NCI-H1694 treated with DMSO at 0.1 percent for 48 hours (cell line): ENCODE measurements at regions not wholly inside any gene's neighbourhood (a gene's known extent, or its start where the extent isn't known, plus 50 kb on each side); places are given as distances from the start of the nearest gene placed in this dataset.
"Not testable (repeated sequence)": the region's sequence is repeated elsewhere in the genome, so short reads cannot be mapped to it uniquely, and the experiment has no call there.

Experiments
- DNase-seq: peaks from one replicate; lab custom pipeline; 2025; lab: John Stamatoyannopoulos, UW

DNA sequence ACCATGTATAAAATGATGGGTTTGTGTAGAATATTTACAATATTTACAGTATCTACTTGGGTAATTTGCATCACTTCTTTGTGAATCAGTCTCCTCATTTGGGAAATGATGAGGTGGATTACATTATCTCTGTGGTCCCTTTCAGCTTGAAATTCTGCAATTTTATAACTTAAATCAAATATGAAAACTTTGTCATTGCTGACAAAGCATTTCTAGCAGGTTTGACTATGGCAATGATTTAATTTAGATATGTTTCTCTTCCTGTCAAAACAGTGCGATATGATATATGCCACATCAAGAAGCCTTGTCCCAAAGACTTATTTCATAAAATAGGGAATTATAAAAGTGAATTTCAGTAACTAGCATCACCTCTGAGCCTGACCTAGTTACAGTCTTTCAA, 315.8 kb upstream of the MEIS2 start:
- DNase-seq: no peak

DNA sequence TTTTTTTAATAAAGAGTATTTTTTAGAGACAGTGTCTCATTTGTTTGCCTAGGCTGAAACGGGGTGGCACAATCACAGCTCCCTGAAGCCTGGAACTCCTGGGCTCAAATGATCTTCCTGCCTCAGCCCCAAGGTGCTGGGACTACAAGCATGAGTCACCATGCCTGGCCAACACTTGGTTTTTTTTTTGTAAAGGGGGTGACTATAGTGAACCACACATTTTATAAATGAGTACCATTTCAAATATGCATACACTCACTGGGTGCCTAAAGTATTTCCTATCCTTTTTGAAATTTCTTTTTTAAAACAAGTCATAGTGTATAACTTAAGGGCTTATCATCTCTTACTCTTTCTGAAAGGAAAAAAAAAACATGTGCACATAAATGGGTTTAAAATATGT, 325.2 kb upstream of the MEIS2 start:
- DNase-seq: no peak

DNA sequence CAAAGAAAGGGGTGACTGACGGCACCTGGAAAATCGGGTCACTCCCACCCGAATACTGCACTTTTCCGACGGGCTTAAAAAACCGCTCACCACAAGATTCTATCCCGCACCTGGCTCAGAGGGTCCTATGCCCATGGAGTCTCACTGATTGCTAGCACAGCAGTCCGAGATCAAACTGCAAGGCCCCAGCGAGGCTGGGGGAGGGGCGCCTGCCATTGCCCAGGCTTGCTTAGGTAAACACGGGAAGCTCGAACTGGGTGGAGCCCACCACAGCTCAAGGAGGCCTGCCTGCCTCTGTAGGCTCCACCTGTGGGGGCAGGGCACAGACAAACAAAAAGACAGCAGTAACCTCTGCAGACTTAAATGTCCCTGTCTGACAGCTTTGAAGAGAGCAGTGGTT, 327.0 kb upstream of the MEIS2 start:
- DNase-seq: not testable (repeated sequence)

DNA sequence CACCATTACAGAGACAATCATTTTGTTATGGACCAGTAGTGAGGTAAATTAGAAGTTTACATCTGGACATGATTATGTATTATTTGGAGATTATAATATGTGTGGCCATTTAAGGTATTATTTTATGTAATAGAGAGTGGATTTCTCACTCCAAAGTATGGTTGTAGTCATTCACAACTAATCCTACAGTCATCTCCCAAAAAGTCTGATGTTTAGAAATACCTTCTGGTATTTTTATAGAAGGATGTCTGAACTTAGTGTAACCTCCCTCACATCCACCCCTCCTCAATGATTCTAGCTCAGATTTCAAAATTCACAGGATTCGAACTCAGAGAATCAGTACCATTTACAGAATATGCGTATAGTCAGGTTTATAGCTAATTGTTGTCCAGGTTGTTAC, 346.6 kb upstream of the MEIS2 start:
- DNase-seq: no peak

DNA sequence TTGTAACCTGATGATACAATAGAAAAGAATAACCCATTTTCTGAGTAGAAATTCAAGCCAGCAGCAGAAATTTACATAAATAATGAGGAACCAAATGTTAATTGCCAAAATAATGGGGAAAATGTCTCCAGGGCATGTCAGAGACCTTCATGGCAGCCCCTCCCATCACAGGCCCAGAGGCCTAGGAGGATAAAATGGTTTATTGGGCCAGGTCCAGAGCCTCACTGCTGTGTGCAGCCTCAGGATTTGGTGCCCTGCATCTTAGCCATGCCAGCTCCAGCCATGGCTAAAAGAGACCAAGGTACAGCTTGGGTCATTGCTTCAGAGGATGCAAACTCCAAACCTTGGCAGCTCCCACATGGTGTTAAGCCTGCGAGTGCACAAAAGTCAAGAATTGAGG, 352.1 kb upstream of the MEIS2 start:
- no peak for DNase-seq

DNA sequence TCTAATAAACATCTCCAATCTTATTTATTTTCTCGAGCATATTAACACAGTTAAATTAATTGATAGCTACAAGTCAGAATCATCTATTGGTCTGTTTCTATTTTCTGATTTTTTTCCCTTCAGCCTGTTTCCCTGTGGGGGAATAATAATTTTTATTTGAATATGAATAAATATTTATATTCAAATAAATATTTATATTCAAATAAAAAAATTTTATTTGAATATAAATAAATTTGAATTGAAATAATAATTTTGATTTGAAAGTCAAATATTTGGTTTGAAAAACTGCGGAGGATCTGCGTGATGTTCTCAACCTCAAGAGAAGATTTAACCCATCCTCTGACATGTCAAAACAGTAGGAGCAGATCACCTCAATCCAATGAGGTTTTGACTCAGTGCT, 380.1 kb upstream of the MEIS2 start:
- no peak for DNase-seq

DNA sequence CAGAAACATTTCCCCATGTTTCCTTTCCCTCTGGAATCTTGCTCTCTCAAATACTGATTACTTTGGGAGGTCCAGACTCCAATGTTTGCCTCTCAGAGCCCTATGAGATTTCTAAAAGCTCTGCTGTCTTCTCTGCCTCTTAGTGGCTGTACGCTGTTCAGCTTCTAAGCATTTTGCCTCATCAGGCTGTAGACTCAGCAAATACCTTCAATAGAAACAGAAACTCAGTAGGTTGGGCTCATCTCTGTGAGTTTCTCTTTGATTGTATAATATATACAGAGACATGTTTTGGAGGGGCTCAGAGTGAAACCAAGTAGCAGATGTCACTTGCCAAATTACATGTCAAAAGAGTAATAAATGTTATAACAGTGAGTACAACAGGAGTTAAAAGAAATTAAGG, 380.8 kb upstream of the MEIS2 start:
- no peak for DNase-seq

DNA sequence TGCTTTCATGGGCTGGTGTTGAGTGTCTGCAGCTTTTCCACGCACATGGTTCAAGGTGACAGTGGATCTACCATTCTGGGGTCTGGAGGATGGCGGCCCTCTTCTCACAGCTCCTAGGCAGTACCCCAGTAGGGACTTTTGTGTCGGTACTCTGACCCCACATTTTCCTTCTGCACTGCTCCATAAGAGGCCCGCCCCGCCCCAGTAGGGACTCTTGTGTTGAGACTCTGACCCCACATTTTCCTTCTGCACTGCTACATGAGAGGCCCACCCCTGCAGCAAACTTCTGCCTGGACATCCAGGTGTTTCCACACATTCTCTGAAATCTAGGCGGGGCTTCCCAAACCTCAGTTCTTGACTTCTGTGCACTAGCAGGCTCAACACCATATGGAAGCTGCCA, 383.4 kb upstream of the MEIS2 start:
- DNase-seq: no peak

DNA sequence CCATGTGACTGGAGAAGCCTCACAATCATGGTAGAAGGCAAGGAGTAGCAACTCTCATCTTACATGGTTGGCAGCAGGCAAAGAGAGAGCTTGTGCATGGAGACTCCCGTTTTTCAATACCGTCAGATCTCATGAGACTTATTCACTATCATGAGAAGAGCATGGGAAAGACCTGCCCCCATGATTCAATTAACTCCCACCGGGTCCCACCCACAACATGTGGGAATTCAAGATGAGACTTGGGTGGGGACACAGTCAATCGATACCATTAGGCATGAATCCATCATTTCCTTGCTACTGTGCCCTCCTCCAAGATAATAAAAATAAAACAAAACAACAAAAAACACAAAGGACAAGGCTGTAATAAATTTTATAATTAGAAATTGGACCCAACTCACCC, 384.7 kb upstream of the MEIS2 start:
- DNase-seq: no peak

DNA sequence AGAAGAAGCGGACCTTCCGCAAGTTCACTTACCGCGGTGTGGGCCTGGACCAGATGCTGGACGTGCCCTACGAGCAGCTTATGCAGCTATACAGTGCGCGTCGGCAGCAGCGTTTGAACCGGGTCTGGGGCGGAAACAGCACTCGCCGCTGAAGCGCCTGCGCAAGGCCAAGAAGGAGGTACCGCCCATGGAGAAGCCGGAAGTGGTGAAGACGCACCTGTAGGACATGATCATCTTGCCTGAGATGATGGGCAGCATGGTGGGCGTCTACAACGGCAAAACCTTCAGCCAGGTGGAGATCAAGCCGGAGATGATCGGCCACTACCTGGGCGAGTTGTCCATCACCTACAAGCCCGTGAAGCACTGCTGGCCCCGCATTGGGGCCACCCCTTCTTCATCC, 390.4 kb upstream of the MEIS2 start:
- no peak for DNase-seq

DNA sequence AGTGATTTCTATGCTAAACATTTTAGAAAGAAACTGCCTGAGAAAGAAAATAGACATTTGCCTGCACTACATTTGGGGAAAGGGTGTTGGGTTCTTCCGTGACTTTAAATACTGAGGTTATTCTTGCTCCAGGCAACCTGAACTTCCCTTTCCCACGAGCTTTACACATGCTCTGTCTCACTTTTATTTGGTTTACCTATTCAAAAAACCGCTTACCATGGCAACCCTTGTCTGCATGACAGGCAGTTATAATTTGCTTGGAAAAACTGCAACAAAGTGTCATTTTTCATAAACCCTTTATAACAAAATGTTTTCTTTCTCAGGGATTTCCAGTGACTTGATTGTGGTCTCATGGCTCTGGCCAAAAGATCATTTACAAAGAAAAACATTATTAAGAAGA, 416.3 kb upstream of the MEIS2 start:
- DNase-seq: no peak

DNA sequence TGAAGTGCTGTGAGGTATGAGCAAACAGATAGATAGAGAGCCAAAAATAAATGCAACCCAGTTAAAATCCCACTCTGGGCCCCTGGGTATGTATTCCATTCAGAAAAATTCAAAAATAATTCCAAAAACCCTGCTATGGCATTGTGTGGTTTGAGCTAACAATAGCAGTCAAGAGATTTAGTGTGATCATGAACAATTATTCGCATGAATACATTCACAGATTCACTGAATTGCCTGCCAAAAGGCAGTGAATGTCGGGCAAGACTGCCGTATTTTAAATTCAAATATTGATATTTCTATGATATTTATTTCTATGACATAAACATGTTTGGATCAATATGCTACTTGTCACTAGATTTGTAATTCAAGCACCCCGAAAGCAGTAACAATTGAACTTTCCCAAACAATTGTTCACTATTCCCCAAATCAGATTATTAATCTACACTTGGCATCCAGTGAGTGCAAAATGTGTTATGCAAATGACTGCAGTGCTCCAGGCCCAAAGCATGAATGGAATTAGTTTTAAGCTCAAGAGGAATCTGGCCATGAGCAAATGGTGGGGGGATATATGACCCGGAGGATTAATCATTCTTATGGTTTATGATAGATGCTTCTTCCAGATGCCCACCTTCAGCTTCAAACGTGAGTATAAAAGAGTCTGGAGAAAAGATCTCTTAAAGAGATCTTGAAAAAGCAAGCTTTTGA, 417.0 kb upstream of the MEIS2 start:
- peak; percentile 58 for DNase-seq

DNA sequence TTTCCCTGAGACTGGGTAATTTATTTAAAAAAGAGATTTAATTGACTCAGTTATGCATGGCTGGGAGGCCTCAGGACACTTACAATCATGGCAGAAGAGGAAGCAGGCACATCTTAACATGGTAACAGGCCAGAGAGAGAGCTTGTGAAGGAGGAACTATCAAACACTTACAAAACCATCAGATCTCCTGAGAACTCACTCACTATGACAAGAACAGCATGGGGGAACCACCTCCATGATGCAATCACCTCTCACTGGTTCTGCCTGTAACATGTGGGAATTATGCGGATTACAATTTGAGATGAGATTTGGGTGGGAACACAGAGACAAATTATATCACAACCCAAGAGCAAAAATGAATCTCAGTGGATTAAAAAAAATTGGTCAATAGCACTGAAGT, 416.0 kb upstream of the TMCO5A start:
- no peak for DNase-seq

DNA sequence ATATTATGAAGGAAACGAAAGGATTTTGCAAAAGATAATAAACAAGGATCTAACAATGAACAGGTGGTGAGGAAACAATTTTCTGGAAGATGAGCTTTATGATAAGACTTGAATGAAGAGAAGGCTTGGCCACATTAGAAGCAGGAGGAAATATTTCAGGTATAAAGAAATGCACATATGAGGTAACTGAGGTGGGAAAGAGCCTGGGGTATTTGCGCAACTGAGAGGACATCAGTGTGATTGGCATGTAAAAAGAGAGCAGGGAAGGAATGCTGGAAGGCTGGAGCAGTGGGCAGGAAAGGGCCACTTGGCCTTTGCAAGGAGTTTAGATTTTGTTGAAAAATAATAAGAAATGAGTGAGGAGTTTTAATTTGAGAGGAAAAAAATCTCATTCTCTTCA, 414.4 kb upstream of the TMCO5A start:
- no peak for DNase-seq

DNA sequence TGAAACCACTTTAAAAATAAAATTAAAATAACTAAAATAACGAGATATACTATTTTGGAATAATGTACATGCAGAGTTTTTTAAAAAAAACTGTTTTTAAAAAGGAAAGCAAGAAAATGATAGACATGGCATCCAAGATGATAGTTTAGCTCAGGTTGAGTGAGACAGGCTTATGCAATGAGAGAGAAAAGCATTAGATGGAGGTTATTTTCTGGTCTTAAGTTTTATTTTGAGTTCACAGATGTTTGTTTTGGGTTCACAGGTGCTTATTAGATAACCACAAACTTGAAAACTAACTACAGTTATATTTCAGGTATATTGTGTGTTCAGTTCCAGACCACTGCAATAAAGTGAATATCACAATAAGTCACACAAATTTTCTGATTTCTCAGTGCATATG, 413.6 kb upstream of the TMCO5A start:
- DNase-seq: no peak

DNA sequence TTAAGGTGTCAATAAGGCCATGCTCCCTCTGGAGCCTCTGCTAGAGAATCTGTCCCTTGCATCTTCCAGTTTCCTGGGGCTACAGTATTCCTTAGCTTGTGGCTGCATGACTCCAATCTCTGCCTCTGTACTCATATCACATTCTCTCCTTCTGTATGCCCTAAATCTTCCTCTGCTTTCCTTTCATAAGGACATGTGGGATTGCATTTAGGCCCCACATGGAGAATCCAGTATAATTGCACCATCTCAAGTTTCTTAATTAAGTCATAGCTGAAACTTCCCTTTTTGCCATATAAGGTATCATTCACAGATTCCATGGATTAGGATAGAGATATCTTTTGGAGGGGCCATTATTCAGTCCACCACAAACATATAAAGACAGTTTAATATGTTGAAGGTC, 409.8 kb upstream of the TMCO5A start:
- DNase-seq: no peak

DNA sequence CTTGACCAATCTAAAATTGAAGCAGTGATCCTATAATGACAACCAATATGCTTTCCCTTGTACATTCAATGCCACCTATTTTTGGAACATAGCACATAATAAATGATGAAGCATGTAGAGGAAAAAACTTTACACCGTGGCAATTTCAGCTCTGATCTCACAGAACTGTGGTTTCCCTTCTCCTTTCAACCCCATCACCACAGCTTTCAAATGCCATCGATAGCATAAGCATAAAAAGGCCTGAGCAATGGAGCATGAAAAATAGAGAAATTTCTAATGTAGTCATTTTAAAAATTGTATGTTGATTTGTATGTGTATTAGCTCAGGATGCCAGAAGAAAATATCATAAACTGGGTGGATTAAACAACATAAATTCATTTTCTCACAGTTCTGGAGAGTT, 406.0 kb upstream of the TMCO5A start:
- no peak for DNase-seq

DNA sequence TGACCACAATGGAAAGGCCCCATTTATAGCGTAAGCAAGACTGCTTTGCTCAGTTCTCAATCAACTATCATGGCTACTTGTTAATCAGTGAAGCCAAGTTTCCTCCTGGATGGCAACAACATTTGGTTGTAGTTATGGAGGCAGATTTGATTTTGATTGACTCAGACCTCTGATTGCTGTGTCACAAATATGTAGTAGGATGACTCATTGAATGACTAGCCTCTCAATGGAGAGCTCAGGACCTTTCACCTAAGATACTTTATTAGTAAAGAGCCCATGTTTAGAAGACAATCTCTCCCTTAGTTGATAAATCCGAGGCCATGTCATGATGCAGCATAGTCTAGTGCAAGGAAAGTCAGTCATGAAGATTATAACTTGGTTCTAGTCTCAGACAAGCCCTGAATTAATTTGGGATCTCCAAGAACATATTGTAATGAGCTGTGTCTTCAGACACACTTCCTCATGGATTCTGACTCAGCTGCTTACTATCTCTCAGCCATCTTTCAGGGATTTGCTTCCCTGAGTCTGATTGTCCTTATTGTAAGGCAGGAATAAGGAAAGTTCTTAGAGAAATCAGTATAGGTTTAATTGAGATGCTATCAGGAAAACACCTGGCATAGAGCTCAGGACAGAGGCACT, 397.4 kb upstream of the TMCO5A start:
- DNase-seq: no peak

DNA sequence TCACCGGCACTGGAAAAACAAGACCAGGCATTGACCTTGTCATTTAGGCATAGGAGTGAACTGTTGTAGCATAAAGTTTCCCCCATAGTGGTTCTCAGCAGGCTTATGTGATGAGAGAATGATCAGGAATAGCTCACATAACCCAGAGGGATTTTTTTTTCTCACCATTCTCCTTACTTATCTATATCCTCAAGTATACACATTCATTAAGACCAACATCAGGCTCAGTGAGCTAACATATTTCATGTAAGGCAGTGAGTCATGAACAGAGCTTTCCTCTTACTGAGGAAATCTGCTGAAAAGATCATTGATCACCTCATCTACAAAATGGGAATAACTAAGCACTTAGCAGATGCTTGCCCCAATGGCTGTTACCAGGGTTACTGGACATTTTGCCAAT, 396.6 kb upstream of the TMCO5A start:
- DNase-seq: no peak

DNA sequence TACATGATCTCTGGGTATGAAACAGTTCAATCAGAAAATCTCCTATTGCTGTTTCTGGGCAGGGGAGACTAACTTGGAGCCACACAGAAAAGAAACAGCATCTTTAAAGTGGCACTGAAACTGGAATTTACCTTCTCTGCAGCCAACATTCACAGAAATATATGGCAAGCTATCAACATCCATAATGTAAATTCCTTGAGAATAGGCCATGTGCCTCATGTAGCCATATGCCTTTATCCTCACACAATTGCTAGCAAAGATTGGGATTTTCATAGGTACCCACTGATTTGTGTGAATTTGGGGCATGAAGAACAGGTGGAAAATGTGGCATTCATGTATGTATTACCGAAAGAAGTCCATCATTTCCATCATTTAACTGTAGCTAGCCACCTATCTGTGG, 386.3 kb upstream of the TMCO5A start:
- no peak for DNase-seq

DNA sequence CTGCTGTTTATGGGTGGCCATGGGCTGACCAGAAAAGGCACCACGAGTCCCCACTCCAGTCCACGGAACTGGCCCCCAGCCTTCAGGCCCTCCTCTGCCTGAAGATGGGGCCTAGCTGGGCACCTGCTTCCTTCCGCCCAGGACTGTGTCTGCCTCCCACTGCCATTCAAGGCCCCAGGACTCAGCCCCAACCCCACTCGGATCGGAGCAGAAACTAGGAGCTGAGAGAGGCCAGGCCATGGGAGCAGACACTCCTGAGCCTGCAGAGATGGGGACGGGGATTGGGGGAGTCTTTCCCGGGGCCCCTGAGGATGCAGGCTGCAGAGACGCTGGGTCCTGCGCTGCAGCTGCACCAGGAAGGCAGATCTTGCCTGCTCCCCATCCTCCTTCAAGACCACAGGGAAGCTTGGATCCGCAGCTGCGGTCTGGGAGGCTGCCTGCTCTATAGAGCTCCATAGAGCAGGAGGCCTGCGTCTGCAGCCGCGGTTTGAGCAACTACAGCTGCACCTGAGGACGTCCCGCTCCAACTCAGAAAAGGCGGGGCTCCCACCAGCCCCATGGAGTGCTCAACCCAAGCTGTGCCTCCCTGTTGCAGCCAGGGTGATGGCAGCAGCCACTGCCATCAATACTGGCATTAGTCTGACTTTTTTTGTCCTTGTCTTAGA, 383.9 kb upstream of the TMCO5A start:
- DNase-seq: no peak

DNA sequence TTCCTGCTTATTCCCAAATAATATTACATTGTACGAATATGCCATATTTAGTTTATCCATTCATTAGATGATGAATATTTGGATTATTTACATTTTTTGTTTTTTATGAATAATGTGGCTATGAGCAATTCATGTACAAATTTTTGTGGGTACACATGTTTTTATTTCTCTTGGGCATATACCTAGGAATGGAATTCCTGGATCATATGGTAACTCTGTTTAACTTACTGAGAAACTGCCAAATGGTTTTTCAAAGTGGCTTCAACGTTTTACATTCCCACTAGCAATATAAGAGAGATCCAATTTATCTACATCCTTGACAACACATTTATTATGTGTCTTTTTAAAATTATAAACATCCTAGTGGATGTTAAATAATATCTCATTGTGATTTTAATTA, 362.0 kb upstream of the TMCO5A start:
- DNase-seq: no peak

DNA sequence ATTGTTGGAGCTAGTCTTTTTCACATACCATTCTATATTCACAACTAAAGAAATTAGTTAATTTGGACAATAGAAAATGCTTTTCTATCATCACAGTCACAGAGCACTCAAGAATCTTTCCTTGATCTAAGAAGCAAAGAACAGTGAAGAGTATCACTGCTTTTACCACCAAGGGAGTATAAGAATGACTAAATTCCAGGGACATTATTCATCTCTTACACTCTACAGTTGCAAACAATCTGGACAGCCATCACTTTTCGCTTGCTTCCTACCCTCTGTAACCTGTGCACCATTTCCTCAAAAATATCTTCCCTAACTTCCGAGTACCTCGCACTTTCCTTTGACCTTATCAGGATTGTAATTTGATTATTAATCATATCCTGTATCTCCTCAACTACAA, 359.5 kb upstream of the TMCO5A start:
- no peak for DNase-seq

DNA sequence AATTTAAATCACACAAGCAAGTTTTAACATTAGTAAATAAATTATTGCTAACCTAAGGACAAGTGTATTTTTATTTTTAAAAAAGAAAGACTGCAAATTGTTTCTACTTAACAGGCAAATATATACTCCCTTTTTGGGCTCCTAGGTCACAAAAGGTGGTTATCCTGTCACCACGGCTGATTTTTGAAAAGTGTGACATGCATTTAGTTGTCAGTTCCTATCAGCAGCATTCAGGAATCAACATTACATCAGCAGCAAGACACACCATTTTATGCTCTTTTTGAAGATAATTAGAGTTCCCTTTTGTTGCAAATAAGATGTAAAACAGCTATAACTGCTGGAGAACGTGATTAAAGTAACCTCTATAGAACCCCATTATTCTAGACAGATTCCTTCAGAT, 357.5 kb upstream of the TMCO5A start:
- no peak for DNase-seq
